ENCODE measurements at regions not wholly inside any gene's neighbourhood (a gene's known extent, or its start where the extent isn't known, plus 50 kb on each side); places are given as distances from the start of the nearest gene placed in this dataset.

- no peaks in the 10 kb centered on the region for H3K79me2 ChIP-seq (ENCODE audit: control insufficient read depth, insufficient read depth, low read length)
- H3K9me1 ChIP-seq (ENCODE audit: control insufficient read depth, insufficient read depth, low read length): no peaks in the 10 kb centered on the region
- H3K27ac ChIP-seq (ENCODE audit: extremely low read depth, low read depth, low read length): no peak overlapping the region
- no peak for FAIRE-seq
- no peak overlapping the region for H3K9ac ChIP-seq (ENCODE audit: insufficient read depth in 1 of 2, low read depth in 2 of 2, low read length in 2 of 2)
- H3K4me2 ChIP-seq (ENCODE audit: insufficient read depth, low read length): peak overlapping the region; percentile 15; the same call in 1 of the 2 replicates
- H3K4me1 ChIP-seq (replicated peaks in 1 of 2; ENCODE audit: control insufficient read depth in 2 of 2, insufficient read depth in 2 of 2, low read length in 2 of 2): peaks cover 3 to 20% of the 10 kb centered on the region in 2 experiments; a peak in 3 of 5 replicates
- no peak overlapping the region for H3K4me3 ChIP-seq
- CTCF ChIA-PET (ENCODE audit: low intra/inter-chr PET ratio): no interaction called here
- no peaks in the 10 kb centered on the region for H3K27me3 ChIP-seq (ENCODE audit: control insufficient read depth in 2 of 2, insufficient read depth in 2 of 2, low read length in 2 of 2)
- no peaks in the 10 kb centered on the region for H3K36me3 ChIP-seq (ENCODE audit: control insufficient read depth, insufficient read depth, low read length)
- peak overlapping the region; percentile 66 for H2AFZ ChIP-seq (ENCODE audit: low read depth, low read length)
- peak; percentile 39; the same call in 1 of the 2 replicates for TF ChIP-seq CBFA2T2 (conservative IDR thresholded peaks at IDR 0.05)
- TF ChIP-seq TCF3 (CRISPR knock-in tag; IDR thresholded peaks at IDR 0.05): peak; percentile 47; the same call in 1 of the 2 replicates
- no peak for TF ChIP-seq GTF2F1 (IDR thresholded peaks at IDR 0.05; ENCODE audit: low read depth, low read length)
- TF ChIP-seq MECOM (CRISPR knock-in tag; IDR thresholded peaks at IDR 0.05): no peak
- TF ChIP-seq ARID1B (IDR thresholded peaks at IDR 0.05): peak; percentile 43; the same call in 1 of the 2 replicates
- TF ChIP-seq TAL1 (IDR thresholded peaks at IDR 0.05): peak; percentile 47
- TF ChIP-seq MGA (IDR thresholded peaks at IDR 0.05): 0 out of 2 replicates have a peak, but pooled peaks have one; percentile 10
- no peak for TF ChIP-seq CHCHD3 (CRISPR knock-in tag; IDR thresholded peaks at IDR 0.05)
- peak; percentile 63 for TF ChIP-seq CBFA2T3 (IDR thresholded peaks at IDR 0.05)
- 0 out of 2 replicates have a peak, but pooled peaks have one; percentile 15 for TF ChIP-seq SMARCA4 (IDR thresholded peaks at IDR 0.05)
- TF ChIP-seq PCBP2 (IDR thresholded peaks at IDR 0.05; ENCODE audit: low read depth, low read length, poor library complexity, severe bottlenecking): no peak
- TF ChIP-seq NCOR1 (IDR thresholded peaks at IDR 0.05): peak; percentile 26; the same call in 1 of the 2 replicates
- no TSS peak for BruUV-seq (replicated peaks)
- 2% methylated on average over 3 of the region's 3 CpGs for WGBS (ENCODE audit: insufficient coverage, low coverage, missing lambda C conversion rate)
- ATAC-seq: peak; percentile 75
- in situ Hi-C loops (cut with MboI) (no loop called here), intact Hi-C loops (cut with micrococcal nuclease) (no loop called here)
- no peaks in the 10 kb centered on the region for H3K9me3 ChIP-seq (replicated peaks; ENCODE audit: control insufficient read depth, insufficient read depth, low read depth, low read length)
- POLR2A ChIA-PET: interaction anchor here (0.9 to 1.3 kb wide), 2 partner anchors 12 to 20 kb away, joined by 3 read pairs; no protein-coding TSS in a partner anchor
- H4K20me1 ChIP-seq (replicated peaks; ENCODE audit: control insufficient read depth, insufficient read depth, low read length): no peaks in the 10 kb centered on the region
- DNase-seq (ENCODE audit: extremely low read depth in 1 of 4, low spot score in 3 of 4): peak in 1 of 4 experiments; percentile 41
Measured at GRCh38 chr11:13135385-13136271, 126.5 kb downstream of the RASSF10 start.
